ENCODE measurements at regions not wholly inside any gene's neighbourhood (a gene's known extent, or its start where the extent isn't known, plus 50 kb on each side); places are given as distances from the start of the nearest gene placed in this dataset.
"Not testable (repeated sequence)": the region's sequence is repeated elsewhere in the genome, so short reads cannot be mapped to it uniquely, and the experiment has no call there.

DNA sequence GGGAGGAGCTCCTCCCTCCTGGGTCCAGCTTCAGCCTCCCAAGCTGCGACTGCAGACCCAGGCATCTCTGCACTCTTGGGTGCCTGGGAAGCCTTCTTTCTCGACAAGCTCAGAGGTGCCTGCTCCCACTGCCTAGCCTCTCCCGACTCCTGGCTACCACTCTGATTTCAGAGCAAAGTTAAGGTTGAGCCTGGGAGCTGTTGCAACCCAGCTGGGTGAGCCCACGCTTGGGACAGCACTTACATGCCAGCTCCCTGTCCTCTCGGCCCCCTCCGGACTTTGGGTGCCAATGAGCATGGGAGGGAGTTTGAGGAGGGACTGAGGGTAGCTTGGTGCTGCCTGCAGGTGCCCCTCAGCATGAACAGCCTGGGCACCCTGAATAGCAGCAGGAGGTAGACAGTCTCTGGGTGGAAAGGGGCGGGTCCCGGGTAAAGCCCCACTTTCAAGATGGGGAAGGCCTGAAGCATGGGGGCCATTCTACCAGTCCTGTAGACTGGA, 1383.4 kb upstream of the PCDH20 start:
- DNase-seq, result no peak

DNA sequence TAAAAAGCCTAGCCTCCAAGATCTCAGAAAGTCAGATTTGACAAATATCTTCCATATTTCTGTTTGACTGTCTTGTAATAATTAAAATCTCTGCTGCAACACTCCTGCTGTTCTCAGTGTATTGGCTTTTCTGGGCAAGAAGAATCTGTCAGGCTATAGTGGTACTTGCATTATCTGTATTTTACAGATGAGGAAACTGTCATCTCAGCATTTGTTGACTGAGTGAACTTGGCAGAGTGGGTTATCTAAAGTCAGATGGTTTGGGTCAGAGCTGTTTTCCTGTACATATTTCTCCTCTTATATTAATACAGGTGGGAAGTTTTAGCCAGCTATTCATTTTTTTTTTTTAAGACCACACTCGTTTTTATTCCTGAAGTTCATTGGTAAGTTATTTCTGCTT, 1378.2 kb upstream of the PCDH20 start:
- no peak for DNase-seq

DNA sequence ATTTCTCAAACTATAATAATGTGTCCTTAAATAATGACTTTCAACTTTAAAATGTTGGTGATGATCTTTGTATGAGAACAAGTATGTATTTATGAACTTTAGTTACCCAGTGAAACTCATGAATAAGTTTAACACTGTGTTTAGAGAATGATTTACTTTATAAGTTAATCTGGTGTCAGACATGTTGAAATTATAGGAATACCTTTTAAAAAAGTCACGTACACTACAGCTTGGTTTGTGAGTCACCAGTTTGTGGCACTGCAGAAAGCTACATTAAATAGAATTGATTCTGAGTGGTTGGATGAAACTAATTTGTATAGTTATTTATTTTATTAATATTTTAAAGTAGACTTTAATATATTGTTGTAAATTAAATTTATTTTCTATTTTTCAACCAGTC, 1366.2 kb upstream of the PCDH20 start:
- no peak for DNase-seq

DNA sequence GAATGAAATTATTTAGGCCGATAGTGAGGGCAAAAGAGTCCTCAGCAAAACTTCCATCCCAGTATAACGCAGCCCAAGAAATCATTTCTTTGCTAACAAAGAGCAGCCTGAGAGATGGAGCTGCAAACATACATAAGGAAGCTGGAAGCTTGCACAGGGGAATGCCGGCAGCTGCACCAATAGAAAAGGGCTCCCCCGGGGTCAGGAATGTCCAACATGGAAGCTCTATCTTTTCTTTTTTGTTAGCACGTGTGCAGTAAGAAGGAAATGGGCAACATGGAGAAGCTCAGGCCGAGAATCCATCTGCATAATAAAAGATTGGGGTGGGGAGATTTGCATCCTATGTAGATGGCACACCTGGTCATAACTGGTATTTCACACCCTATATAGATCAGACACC, 1363.5 kb upstream of the PCDH20 start:
- DNase-seq, result no peak

DNA sequence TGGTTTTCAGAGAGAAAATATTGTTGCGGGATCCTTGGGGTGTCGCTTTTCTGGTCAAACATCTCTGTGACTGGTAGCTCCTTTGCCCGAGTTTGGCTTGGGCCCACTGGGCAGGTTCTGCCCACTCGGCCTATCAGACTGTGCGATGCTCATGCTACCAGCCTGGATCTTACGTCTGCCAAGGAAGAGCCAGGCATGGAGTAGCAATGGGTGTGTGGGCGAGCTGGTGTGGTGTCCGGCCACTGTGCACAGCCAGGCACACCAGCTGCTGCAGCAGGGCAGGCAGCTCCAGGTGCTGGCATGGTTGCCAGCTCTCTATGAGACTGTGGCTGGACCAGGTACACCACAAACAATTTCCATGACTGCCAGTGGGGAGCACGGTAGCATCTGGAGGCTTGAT, 1351.8 kb upstream of the PCDH20 start:
- DNase-seq, result no peak

DNA sequence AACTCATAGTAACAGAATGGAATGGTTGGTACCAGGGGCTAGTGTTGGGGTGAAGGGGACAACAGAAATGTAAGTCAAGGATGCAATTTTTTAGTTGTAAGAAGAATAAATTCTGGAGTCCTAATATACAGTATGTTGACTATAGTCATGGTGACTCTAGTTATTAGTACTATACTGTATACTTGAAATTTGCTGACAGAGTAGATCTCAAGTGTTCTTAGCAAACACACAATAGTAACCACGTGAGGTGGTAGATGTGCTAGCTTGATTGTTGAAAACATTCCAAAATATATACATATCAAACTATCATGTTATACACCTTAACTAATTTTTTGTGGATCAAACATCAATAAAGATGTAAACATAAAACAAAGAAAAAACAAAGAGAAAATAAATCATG, 1345.1 kb upstream of the PCDH20 start:
- DNase-seq, result no peak

DNA sequence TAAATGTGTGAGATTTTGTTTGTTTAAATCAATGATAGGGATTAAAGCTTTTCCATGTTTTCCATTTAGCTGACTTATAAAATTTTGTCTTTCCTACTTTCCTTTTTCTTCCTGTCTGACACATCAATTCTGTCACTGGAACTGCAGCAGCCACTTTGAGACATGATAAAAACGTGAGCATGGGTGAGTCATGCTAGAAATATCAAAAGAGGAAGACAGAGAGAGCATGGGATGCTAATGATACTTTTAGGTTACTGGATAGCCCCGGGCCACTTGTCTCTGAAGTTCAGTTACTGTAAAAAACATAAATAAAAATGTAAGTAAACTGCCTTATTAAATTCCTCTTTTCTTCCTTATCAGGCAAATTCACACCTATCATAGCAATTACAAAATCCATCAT, 1332.0 kb upstream of the PCDH20 start:
- DNase-seq, result no peak

DNA sequence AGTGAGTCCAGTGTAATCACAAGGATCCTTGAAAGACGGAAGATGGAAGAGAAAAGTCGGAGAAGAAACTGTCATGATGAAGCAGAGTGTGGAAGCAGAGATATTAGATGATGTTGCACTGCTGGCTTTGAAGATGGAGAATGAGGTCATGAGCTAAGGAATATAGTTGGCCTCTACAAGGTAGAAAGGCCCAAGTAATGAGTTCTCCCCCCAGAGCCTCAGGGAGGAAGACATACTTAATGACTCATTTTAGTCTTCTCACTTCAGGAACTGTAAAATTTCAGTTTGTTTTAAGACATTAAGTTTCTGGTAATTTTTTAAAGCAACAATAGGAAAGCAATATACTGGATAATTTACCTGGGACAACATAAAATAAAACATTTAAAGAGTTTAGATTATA, 1331.5 kb upstream of the PCDH20 start:
- no peak for DNase-seq

DNA sequence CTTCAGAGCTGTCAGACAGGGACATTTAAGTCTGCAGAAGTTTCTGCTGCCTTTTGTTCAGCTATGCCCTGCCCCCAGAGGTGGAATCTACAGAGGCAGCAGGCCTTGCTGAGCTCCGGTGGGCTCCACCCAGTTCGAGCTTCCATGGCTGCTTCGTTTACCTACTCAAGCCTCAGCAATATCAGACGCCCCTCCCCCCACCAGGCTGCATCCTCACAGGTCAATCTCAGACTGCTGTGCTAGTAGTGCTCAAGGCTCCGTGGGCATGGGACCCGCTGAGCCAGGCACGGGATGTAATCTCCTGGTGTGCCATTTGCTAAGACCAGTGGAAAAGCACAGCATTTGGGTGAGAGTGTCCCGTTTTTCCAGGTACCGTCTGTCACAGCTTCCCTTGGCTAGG, 1314.1 kb upstream of the PCDH20 start:
- DNase-seq, result not testable (repeated sequence)

DNA sequence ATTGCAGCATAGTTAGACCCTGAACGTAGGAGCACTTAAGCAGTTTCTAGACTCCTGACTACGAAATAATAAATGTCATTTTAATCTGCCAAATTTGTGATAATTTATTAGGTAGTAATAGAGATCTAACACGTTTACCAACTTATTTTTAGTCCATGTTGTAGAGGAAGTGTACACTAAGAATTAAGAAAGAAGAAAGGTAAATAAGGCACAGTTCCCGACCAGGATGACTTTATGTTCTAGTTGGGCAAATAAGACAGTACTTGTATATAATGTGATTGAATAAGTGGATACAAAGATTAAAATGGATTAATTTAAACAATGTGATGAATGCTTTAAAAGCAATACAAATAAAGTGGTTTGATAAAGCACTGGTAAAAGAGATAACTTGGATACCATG, 1306.2 kb upstream of the PCDH20 start:
- DNase-seq, result no peak

DNA sequence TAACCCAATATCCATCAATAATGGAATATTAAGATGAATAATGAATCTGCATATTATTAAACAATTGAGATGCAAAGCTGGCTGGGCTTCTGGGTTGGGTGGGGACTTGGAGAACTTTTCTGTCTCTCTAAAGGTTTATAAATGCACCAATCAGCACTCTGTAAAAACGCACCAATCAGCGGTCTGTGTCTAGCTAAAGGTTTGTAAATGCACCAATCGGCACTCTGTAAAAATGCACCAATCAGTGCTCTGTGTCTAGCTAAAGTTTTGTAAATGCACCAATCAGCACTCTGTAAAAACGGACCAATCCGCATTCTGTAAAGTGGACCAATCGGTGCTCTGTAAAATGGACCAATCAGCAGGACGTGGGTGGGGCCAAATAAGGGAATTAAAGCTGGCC, 1296.3 kb upstream of the PCDH20 start:
- DNase-seq, result not testable (repeated sequence)

DNA sequence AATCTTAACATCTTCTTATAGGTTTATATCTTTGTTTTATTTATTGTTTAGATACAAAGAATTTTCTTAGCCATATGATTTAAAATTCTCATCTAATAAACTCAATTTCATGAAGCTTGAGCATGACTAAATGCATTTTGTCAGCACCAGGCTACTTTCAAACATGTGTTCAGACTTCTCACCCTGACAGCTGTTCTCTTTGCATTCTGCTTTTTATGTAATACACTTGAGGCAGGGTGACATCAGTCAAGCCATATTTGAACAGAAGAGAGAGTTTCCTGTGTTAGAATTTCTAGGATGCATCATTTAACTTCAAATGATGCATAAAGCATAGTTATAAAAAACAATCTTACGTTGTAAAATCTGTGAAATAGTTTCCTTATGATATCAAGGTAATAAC, 1295.1 kb upstream of the PCDH20 start:
- no peak for DNase-seq

DNA sequence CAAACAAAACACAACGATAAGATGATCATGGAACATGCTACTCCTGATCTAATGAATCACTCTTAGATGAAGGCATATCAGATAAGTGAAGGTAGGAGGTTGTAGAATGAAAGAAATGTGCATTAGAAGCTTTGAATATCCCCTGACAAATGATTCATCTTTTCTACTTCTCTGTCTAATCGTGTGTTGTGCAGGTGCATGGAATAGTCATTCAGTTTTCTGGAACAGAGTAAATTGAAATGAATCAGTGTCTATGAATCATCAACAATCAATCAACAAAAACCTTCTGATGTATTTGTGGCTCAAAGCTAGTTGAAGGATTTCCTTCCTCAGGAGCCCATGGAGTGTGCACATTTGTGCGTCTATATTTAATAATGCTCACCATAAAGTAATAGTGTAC, 1290.4 kb upstream of the PCDH20 start:
- DNase-seq, result no peak

DNA sequence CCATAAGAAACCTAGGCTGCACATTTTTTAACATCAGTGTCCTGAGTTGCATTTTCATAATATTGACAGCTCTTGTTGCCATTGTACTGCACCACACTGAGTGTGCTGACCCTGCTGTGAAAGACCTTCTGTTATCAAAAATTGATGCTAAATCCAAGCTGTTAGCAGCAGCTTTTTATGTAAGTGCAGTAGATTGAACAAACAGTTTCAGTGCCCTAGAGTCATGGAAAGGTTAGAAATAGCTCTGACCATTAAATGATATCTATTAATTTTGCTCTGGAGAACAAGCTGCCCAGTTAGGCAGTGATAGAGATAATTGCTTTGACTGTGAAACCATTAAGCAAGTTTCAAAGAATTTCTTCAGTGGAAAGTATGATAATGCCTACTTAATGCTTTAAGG, 1289.2 kb upstream of the PCDH20 start:
- DNase-seq, result no peak

DNA sequence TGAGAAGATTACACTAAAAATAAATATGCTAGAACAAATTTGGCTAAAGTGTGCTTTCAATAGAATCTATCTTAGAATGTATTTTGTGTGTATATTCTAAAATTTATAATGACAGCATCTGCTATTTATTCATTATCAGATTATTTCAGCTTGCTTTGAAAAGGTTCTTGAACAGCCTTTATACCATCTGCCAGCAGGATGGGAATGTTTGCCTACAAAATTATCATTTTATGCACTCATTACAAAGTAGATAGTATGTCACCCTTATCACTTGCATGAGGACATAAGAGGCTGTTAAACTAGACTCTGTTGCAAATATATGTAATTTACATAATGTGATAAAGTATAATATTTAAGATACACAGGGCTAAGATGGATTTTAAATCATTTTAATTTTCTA, 1286.9 kb upstream of the PCDH20 start:
- DNase-seq, result no peak

DNA sequence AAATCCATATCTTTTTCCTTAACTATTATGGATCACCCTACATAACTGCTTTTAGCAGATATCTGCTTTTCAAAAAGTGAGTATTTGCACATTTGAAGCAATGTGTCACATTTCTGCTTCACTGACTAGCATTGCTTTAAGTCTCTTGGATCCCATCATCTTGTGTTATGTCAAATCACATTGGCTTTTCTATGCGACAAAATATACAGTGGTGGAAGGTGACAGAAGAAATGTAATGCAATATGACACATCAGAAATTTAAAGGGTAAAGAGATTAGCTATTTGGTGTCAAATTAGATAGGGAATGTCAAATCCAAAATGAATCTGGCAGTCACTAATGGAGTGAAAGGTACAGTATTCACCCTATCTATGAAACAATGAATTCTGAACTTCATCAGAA, 1282.1 kb upstream of the PCDH20 start:
- no peak for DNase-seq

DNA sequence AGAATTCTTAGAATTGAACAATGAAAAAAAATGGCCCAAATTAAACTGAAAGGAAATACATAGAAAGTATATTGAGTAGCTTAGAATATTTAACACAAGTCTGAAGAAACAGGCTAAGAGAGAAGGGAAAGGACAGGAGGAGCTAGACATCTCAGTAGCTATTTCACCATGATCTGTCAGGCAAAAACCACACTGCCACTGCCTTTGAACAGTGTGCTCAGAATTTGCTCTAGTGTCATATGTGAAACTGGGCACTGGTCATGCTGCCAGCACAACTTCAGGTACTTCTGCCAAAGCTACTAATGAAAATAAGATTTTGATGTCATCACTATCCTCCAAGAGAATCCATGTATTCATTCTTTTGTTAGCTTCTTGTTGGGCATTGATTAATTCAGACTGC, 1280.8 kb upstream of the PCDH20 start:
- DNase-seq, result no peak

DNA sequence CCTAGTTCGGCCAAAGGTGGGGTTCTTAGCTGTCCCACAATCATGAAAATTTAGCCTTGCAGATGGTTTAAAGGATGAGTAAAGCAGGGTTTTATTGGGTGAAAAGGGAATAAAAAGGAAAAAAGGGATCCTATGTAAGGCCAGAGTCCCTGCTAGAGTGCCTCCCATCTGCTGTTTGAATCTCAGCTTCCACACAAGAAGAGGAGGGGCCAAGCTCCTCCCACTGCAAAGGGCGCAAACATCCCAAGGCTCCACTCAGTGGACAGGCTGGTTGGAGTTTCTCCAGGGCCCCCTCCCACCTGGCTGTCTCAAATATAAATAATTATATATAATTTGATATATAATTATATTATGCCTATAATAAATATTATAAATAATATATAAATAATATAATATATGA, 1272.1 kb upstream of the PCDH20 start:
- DNase-seq, result no peak

DNA sequence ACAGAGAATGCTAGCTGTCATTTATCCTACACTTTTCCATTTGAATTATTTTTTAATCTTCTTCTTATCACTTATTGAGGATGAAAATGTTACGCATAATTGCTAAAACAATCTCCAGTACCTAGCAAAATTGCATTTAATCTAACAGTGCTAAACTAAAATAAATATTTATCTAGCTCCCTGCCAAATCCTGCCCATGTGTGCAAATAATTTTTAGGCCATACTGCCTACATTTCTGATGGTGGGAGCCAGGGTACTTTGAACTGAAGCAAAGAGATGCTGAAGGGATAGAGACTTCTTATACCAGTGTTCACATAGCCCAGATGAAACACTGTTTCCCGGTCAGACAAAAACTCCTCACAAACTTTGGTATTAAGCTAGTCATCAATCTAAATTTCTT, 1268.7 kb upstream of the PCDH20 start:
- DNase-seq, result no peak

DNA sequence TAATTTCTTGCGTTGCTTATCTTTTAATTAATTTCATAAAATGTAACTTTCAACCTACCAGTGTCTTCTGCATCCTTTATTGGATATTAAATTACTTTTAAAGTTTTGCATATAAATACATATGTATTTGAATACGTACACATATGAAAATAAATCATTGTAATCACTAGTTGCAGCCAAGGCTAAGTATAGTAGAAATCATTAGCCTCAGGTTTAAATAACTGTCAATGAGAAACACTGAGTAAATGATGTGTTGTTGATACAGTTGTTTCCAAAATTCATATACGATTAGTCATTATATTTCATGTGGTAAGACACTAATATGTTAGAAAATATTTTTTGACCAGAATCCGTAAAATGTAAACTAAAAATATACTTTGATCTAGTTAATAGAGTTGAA, 1267.1 kb upstream of the PCDH20 start:
- DNase-seq, result no peak

DNA sequence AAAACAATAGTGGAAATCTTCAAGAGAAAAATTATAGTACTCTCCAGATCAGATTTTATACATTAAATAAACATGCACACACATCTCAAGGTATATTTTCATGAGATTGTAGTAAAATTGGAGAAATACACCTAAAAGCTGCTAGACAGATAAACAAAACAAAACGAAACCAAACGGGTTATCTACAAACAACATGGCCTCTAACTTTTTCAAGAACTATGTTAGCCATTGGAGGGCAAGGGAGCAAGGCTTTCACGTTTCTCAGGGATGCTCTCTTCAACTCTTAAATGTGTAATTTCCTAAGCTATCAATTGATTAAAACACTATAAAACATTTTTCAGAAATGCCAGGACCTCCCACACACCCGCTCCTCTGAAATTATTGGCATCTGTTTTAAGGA, 1262.4 kb upstream of the PCDH20 start:
- no peak for DNase-seq

DNA sequence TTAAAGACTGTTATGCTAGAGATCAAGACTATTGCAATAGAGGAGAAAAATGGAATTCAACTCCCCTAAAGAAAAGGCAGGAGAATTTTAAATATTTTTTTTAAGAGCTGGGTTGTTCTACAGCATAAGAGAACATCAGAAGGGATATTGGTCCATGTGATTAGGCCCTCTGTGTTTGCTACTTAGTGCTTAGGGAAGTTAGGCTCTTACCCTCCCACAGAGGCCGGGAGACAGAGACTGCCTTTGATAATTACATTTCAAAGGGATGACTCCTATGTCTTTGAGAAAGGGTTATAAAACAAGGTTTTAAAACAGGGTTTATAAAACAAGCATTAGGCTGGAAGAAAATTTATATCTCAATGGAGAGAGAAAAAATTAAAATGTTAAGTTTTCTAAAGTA, 1248.1 kb upstream of the PCDH20 start:
- DNase-seq, result no peak

DNA sequence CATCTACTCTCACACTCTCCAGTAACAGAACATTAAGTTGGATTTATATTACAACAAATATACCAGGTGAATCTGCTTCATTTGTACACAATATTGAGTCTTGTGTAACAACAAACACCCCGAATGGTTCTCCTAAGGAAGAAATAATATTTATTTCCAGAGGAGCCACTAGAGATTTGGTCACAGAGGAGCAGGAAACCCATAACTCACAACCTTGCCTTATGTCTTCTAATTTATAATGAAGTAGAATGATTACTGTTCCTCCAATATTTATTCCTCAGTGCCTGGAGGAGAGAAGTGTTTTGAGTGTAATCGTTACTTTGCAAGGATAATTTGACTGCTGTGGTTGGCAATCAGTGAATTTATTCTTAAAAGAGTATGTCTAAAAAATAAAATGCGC, 1243.7 kb upstream of the PCDH20 start:
- DNase-seq, result no peak

DNA sequence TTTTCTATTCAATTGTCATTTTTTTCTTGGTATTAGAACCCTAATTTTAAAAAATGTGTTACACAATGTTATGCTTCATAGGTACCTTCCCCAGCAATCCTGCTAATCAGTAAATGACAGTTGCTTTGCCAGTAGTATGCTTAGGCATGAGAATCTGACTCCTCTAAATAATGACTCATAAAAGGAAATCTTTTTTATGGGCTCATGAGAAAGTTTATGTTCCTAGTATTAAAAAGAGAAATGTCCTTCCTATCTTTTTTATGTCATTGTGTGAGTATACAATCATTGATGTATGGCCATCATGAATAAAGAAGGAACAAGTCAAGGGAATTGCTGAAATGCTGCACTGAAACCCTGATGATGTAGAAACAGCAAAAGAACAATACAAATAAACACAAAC, 1237.7 kb upstream of the PCDH20 start:
- no peak for DNase-seq

DNA sequence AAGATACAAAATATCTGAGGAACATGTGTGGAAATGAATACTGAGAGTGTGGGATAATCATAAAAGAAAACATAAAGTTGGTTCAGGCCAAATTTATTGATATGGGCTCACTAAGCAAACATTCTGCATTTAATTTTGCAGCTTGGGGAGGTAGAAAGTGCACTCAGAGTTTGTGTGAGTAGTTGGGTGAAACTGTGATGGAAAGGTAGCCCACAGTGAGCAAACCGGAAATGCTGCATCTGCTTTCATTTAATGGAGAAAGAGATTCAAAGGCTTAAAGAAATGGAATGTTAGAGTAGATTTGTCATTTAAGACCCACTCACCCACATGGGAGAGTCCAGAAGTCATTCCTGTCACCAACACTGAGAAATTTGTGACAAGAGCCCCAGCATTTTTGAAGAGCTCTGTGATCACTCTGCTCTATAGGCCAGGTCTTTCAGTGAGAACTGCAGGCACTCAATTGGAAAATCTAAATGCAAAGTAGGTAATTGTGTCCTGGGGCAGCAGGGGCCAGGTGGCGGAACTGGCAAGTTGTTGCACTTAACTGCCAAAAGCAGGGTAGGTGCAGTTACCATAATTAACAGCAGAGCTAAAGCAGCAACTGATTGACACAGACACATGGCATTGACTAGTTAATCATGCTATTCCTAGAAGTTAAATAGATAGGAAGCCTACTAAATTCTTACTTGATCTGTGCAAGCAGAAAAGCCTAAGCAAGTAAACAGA, 1228.3 kb upstream of the PCDH20 start:
- DNase-seq, result no peak

All from CD4-positive, alpha-beta T cell treated with Interleukin-12 subunit alpha and Interleukin-12 subunit beta, for 1 hour (primary cell).